ENCODE measurements at regions not wholly inside any gene's neighbourhood (a gene's known extent, or its start where the extent isn't known, plus 50 kb on each side); places are given as distances from the start of the nearest gene placed in this dataset.

- WGBS, 2 donors = 44 to 61% methylated on average over 13 of the region's 13 CpGs
- Histone ChIP-seq H3K27me3 (peaks cover 0 to 5% (median 0%) of the 10 kb centered on the region in 7 donors), H3K9me3 (no peaks in the 10 kb centered on the region), H3K27ac (peak overlapping the region in 4 of 10 donors; percentile 25 to 53 (median 30)), H3K36me3 (no peaks in the 10 kb centered on the region), H3K4me3 (no peak overlapping the region), H3K4me1 (peaks cover 0 to 40% (median 23%) of the 10 kb centered on the region in 9 donors)
- ATAC-seq (peak in 6 of 8 donors; percentile 5 to 55 (median 43)), DNase-seq (no peak)
- no peak for TF ChIP-seq CTCF (IDR thresholded peaks at IDR 0.05)
- intact Hi-C loops (cut with DNase I) = no loop called here
Observed at GRCh38 chr9:89817151-89817950, 212.5 kb downstream of the GADD45G start.

GRCh38 chr9:89820337-89820736 is 215.5 kb downstream of the GADD45G start:
- Histone ChIP-seq H3K4me1 (peaks cover 0 to 29% (median 14%) of the 10 kb centered on the region in 9 donors), H3K4me3 (no peak overlapping the region), H3K27ac (no peak overlapping the region), H3K9me3 (no peaks in the 10 kb centered on the region), H3K27me3 (peaks cover 0 to 5% (median 0%) of the 10 kb centered on the region in 7 donors), H3K36me3 (no peaks in the 10 kb centered on the region)
- WGBS, 2 donors = 95 to 97% methylated on average over 2 of the region's 2 CpGs
- ATAC-seq (no peak), DNase-seq (no peak)
- intact Hi-C loops (cut with DNase I) = no loop called here
- TF ChIP-seq CTCF (IDR thresholded peaks at IDR 0.05) = no peak

GRCh38 chr9:89821081-89821480 is 216.3 kb downstream of the GADD45G start:
- Histone ChIP-seq H3K36me3 (no peaks in the 10 kb centered on the region), H3K27ac (no peak overlapping the region), H3K27me3 (peaks cover 0 to 5% (median 0%) of the 10 kb centered on the region in 7 donors), H3K4me1 (peaks cover 0 to 21% (median 6%) of the 10 kb centered on the region in 9 donors), H3K4me3 (no peak overlapping the region), H3K9me3 (no peaks in the 10 kb centered on the region)
- 71 to 76% methylated on average over 7 of the region's 7 CpGs for WGBS, 2 donors
- DNase-seq (no peak), ATAC-seq (no peak)
- no peak for TF ChIP-seq CTCF (IDR thresholded peaks at IDR 0.05)
- intact Hi-C loops (cut with DNase I) = no loop called here

- Histone ChIP-seq H3K27me3 (peaks cover 0 to 5% (median 0%) of the 10 kb centered on the region in 7 donors), H3K4me1 (peaks cover 0 to 7% (median 0%) of the 10 kb centered on the region in 9 donors), H3K27ac (no peak overlapping the region), H3K36me3 (no peaks in the 10 kb centered on the region), H3K4me3 (no peak overlapping the region), H3K9me3 (no peaks in the 10 kb centered on the region)
- WGBS, 2 donors = 91 to 97% methylated on average over 2 of the region's 2 CpGs
- TF ChIP-seq CTCF (IDR thresholded peaks at IDR 0.05) = no peak
- ATAC-seq = no peak
- intact Hi-C loops (cut with DNase I) = no loop called here
- no peak for DNase-seq
Observed at GRCh38 chr9:89822996-89823395, 218.2 kb downstream of the GADD45G start.
